ENCODE measurements at regions not wholly inside any gene's neighbourhood (a gene's known extent, or its start where the extent isn't known, plus 50 kb on each side); places are given as distances from the start of the nearest gene placed in this dataset.
A peak's percentile ranks its signal among the peaks of the same experiment; 100 is the strongest.
"Not testable (repeated sequence)": the region's sequence is repeated elsewhere in the genome, so short reads cannot be mapped to it uniquely, and the experiment has no call there.

DNA sequence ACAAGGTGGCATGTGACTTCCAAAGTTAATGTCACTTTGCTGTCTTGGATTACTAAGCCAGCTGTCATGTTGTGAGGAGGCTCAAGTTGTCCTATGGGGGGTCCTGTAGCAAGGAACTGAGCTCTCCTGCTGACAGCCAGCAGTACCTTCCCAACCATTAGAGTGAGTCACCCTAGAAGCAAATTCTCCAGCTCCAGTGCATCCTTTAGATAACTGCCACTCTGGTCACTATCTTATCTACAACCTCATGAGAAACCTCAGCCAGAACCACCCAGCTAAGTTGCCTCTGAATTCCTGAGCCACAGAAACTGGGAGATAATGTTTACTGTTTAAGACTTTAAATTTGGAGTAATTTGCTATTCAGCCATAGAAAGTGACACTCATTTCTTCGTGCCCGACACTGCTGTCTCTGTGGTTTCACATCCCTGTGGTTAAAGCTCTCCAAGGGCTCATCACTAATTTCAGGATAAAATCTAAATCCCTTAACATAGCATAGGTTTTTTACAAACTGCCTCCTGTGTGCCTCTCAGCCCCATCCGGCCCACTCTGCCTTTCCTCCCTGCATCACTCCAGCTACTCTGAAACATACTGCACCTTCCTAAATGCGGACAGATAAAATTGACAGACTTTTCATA lies 83.5 kb downstream of the PRR15 start:
- CTCF ChIA-PET = interaction anchor here (1.1 kb wide), 1 partner anchor 12 kb away, joined by 3 read pairs; no protein-coding TSS in a partner anchor
- H3K9me3 Mint-ChIP-seq (ENCODE audit: low read depth, unreplicated experiment) = no peaks in the 10 kb centered on the region
- no TSS peak for BruUV-seq (replicated peaks)
- TF ChIP-seq, protein P1, sequence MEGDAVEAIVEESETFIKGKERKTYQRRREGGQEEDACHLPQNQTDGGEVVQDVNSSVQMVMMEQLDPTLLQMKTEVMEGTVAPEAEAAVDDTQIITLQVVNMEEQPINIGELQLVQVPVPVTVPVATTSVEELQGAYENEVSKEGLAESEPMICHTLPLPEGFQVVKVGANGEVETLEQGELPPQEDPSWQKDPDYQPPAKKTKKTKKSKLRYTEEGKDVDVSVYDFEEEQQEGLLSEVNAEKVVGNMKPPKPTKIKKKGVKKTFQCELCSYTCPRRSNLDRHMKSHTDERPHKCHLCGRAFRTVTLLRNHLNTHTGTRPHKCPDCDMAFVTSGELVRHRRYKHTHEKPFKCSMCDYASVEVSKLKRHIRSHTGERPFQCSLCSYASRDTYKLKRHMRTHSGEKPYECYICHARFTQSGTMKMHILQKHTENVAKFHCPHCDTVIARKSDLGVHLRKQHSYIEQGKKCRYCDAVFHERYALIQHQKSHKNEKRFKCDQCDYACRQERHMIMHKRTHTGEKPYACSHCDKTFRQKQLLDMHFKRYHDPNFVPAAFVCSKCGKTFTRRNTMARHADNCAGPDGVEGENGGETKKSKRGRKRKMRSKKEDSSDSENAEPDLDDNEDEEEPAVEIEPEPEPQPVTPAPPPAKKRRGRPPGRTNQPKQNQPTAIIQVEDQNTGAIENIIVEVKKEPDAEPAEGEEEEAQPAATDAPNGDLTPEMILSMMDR (IDR thresholded peaks at IDR 0.05; ENCODE audit: unreplicated experiment) = no peak
- H3K27ac Mint-ChIP-seq (ENCODE audit: unreplicated experiment) = no peak overlapping the region
- no peaks in the 10 kb centered on the region for H3K27me3 Mint-ChIP-seq (ENCODE audit: unreplicated experiment)
- no peaks in the 10 kb centered on the region for H3K36me3 Mint-ChIP-seq (ENCODE audit: insufficient read depth, unreplicated experiment)
- intact Hi-C loops (cut with micrococcal nuclease; ENCODE audit: unreplicated experiment) = no loop called here
- DNase-seq = no peak
- no peak overlapping the region for H3K4me3 Mint-ChIP-seq (ENCODE audit: low read depth, unreplicated experiment)
- peaks cover 15% of the 10 kb centered on the region for H3K4me1 Mint-ChIP-seq (ENCODE audit: low read depth, unreplicated experiment)

DNA sequence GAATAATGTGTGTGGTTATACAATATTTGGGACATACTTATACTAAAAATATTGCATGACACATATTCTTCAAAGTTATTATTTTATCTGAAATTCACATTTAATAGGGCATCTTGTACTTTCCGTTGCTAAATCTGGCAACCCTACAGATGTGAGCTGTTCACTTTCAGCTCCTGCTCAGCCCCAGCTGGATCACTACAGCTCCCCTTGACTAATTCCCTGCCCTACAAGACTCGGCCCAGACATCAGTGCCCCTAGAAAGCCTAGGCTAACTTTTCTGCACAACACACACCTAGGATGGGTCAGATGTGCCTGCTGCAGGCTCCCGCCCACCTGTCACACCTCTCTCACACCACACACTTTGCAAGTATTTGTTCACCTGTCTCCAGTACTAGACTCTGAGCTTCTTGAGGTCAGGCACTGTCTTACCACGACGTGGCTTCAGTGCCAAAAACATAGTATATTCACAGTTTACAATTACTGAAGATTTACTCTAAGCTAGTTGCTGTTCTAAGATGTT lies 84.1 kb downstream of the PRR15 start:
- DNase-seq; H3K9me3 Mint-ChIP-seq (ENCODE audit: low read depth, unreplicated experiment); H3K36me3 Mint-ChIP-seq (ENCODE audit: insufficient read depth, unreplicated experiment); intact Hi-C loops (cut with micrococcal nuclease; ENCODE audit: unreplicated experiment); H3K4me1 Mint-ChIP-seq (ENCODE audit: low read depth, unreplicated experiment); H3K27ac Mint-ChIP-seq (ENCODE audit: unreplicated experiment); H3K27me3 Mint-ChIP-seq (ENCODE audit: unreplicated experiment); H3K4me3 Mint-ChIP-seq (ENCODE audit: low read depth, unreplicated experiment): not testable (repeated sequence)
- CTCF ChIA-PET = interaction anchor here (1.1 kb wide), 1 partner anchor 12 kb away, joined by 3 read pairs; no protein-coding TSS in a partner anchor
- TSS peak; percentile 25 for BruUV-seq (replicated peaks)

DNA sequence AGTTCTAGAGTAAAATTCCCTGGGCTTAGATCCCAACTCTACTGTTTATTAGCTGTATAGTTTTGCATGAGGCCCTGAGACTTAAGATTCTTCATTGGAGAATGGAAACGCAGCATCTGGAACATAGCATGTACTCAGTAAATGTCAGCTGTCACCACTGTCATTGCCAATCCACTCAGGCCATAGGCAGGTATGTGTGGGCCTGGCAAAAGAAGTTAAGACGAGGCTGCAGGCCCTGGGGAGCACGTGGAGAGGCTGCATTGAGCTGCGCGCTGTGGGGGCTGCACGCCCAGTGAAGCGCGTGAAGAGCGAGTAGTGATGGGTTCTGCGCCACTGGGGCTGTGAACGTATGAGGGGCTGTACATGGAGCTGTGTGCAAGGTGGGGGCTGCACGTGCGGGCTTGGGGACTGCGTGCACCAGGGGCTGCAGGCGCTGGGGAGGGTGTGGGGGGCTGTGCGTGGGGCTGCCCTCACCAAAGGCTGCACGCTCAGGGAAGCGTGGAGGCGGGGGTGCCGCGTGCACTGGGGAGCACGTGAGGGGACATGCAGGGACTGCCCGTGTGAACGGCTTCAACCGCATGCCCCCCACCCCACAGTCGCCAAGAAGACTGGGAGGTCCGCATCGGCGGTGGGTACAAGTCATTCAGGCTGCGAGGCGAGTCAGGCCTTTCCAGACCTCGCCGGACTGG lies 85.5 kb downstream of the PRR15 start:
- CTCF ChIA-PET = interaction anchor here (0.7 kb wide), 2 partner anchors 25 to 244 kb away, joined by 3 read pairs; no protein-coding TSS in a partner anchor
- Mint-ChIP-seq H3K9me3 (ENCODE audit: low read depth, unreplicated experiment) (no peaks in the 10 kb centered on the region), H3K4me1 (ENCODE audit: low read depth, unreplicated experiment) (no peaks in the 10 kb centered on the region), H3K36me3 (ENCODE audit: insufficient read depth, unreplicated experiment) (no peaks in the 10 kb centered on the region), H3K27me3 (ENCODE audit: unreplicated experiment) (no peaks in the 10 kb centered on the region), H3K27ac (ENCODE audit: unreplicated experiment) (no peak overlapping the region), H3K4me3 (ENCODE audit: low read depth, unreplicated experiment) (no peak overlapping the region)
- intact Hi-C loops (cut with micrococcal nuclease; ENCODE audit: unreplicated experiment) = no loop called here
- DNase-seq = no peak
- TF ChIP-seq, protein P1 (IDR thresholded peaks at IDR 0.05; ENCODE audit: unreplicated experiment) = no peak
- BruUV-seq (replicated peaks) = no TSS peak

DNA sequence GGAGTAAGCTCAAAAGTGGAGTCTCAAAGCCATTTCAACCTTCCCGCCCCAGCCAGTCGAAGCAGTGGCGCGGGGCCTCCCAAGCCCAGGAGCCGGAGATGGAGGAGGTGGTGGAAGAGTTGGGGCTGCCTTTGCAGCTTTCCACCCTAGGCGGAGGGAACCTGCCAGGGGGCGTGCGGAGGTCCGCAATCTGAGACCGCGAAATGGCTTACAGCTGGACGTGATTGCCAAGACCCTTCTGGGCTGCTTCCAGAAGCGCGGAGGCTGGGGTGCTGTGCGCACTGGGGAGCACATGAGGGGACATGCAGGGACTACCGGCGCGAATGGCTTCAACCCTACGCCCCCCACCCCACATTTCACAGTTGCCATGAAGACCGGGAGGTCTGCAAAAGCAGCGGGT lies 86.2 kb downstream of the PRR15 start:
- Mint-ChIP-seq H3K27me3 (ENCODE audit: unreplicated experiment) (no peaks in the 10 kb centered on the region), H3K27ac (ENCODE audit: unreplicated experiment) (no peak overlapping the region), H3K9me3 (ENCODE audit: low read depth, unreplicated experiment) (no peaks in the 10 kb centered on the region), H3K4me3 (ENCODE audit: low read depth, unreplicated experiment) (no peak overlapping the region), H3K4me1 (ENCODE audit: low read depth, unreplicated experiment) (no peaks in the 10 kb centered on the region), H3K36me3 (ENCODE audit: insufficient read depth, unreplicated experiment) (no peaks in the 10 kb centered on the region)
- no TSS peak for BruUV-seq (replicated peaks)
- DNase-seq = no peak
- intact Hi-C loops (cut with micrococcal nuclease; ENCODE audit: unreplicated experiment) = no loop called here
- TF ChIP-seq, protein P1 (IDR thresholded peaks at IDR 0.05; ENCODE audit: unreplicated experiment) = no peak
- CTCF ChIA-PET = interaction anchor here (0.7 kb wide), 1 partner anchor 25 kb away, joined by 3 read pairs; no protein-coding TSS in a partner anchor
